ENCODE measurements at regions not wholly inside any gene's neighbourhood (a gene's known extent, or its start where the extent isn't known, plus 50 kb on each side); places are given as distances from the start of the nearest gene placed in this dataset.

DNA sequence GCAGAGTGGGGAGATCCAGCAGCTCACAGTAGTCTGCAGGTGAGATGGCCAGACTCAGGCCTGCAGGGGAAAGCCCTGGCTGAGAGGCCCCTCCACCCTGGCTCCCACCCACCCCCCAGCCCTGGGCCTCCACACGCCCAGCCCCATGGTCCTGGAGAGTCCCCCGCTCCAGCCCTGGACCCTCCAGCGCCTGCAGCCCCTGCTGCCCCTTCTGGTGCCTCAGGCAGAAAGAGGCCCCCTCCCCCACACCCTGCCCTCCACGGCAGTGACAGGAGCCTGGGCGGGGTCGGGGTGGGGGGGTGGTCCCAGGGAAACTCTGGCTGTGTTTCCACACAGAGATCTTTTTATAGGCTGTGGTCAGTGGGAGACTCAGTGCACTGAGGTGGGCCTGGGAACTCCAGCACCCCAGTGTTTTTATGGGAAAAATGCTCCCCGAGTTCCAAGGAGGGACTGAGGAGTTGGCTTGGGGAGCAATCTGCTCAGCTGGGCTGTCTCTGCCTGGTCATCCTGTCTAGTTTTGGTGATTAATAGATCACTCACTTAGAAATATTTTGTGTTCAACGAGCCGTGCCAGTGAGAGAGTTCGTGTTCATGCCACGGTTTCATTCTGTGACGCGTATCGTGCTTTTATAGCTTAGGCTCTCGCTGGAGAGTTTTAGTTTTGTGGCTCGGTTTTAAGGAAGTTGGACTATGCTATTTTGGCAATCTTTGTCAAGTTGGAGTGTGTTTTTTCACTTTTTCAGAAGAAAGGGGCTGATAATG, 53.1 kb upstream of the HGFAC start:
- DNase-seq (ENCODE audit: low spot score) = peak; percentile 83
- TF ChIP-seq, protein P1, sequence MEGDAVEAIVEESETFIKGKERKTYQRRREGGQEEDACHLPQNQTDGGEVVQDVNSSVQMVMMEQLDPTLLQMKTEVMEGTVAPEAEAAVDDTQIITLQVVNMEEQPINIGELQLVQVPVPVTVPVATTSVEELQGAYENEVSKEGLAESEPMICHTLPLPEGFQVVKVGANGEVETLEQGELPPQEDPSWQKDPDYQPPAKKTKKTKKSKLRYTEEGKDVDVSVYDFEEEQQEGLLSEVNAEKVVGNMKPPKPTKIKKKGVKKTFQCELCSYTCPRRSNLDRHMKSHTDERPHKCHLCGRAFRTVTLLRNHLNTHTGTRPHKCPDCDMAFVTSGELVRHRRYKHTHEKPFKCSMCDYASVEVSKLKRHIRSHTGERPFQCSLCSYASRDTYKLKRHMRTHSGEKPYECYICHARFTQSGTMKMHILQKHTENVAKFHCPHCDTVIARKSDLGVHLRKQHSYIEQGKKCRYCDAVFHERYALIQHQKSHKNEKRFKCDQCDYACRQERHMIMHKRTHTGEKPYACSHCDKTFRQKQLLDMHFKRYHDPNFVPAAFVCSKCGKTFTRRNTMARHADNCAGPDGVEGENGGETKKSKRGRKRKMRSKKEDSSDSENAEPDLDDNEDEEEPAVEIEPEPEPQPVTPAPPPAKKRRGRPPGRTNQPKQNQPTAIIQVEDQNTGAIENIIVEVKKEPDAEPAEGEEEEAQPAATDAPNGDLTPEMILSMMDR (IDR thresholded peaks at IDR 0.05; ENCODE audit: extremely low read depth, missing control alignments) = no peak

DNA sequence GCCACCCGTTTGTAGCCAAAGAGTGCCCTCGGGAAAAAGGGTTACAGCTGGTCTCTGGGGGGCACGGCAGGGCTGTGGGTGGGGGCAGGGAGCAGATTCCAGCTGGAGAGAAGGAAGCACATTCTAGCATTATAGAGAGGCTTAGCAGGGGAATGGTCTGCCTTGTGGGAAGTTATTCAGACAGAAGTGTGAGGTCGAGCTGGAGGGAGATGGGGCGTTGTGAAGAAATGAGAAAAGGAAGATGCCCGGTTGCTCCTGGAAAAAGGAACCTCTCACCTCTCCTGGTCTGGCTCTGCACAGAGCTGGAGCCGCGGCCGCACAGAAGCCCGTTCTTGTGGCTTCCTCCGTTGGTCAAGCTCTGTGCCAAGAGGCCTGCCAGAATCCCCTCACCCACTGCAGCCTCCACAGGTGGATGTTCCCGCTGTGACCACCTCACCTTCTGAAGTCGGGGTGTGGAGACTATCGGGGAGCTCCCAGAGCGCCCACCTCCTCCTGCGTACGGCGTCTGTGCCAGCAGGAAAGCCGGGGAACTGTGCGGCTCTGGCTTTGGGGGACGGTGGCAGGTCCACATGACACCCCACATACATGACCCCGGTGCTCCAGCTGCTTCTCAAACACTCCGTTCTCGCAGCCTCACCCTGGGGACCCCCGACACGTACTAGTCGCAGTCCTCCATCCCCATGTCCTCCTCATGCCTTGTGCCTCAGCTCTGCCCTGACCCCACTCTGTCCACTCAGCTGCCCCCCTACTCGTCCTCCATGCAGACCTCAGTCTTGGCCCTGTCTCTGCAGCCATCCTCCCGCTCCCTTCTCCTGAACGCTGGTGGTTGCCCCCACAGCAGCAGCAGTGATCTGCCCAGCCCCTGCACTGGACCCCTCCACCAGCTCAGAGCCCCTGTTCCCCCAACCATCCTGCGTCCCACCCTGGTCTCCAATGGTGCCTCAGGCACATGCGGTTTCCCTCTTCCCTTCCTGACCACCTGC, 52.2 kb upstream of the HGFAC start:
- TF ChIP-seq, protein P1 (IDR thresholded peaks at IDR 0.05; ENCODE audit: extremely low read depth, missing control alignments) = no peak
- DNase-seq (ENCODE audit: low spot score) = no peak

DNA sequence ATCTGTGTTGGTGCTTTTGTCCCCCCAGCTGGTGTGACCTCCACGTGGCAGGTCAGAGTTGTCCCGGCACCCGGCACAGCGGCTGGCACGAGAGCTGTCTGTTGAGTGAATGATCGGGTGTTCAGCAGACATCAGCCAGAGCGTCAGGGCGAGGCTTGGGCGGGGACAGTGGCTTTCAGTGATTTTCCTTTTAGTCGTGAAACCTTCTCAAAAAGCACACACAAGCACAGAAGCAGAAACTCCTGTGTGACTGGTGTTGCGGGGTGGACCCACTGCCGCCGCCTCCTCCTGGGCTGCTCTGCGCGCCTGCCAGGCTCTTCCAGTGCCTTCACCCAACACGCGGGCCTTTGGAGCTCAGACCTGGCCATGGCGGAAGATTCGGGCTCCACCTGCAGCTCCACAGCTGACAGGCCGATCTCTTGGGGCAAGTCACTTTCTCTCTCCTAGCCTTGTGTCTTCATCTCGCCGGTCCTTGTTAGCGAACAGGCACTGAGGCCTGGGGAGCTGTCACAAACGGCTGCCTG, 51.4 kb upstream of the HGFAC start:
- TF ChIP-seq, protein P1 (IDR thresholded peaks at IDR 0.05; ENCODE audit: extremely low read depth, missing control alignments) = no peak
- no peak for DNase-seq (ENCODE audit: low spot score)

DNA sequence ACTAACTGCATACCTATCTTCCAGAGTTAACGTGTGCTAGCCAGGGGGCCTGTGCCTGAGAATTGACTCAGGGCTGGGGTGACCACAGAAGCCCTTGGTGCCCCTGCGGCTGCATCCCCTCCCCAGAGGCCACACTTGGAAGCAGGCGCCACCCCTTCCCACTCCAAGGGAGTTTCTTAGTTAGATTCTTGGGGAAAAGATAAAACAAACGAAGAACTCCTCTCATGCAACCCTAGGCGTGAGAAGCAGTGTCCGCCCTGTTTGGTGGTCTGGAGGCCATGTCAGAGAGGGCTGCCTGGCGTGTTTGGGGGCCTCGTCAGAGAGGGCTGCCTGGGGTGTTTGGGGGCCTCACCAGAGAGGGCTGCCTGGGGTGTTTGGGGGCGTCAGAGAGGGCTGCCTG, 50.3 kb upstream of the HGFAC start:
- TF ChIP-seq, protein P1 (IDR thresholded peaks at IDR 0.05; ENCODE audit: extremely low read depth, missing control alignments) = no peak
- no peak for DNase-seq (ENCODE audit: low spot score)
